Glutamatergic neuron (in vitro differentiated cells): ENCODE measurements at regions not wholly inside any gene's neighbourhood (a gene's known extent, or its start where the extent isn't known, plus 50 kb on each side); places are given as distances from the start of the nearest gene placed in this dataset.

Source experiments
- DNase-seq: peaks from one replicate; pipeline ENCODE4 v3.0.0; 2022
- H3K27ac Mint-ChIP-seq: one replicate; pipeline ENCODE4 v1.8.0; 2020; ENCODE audit warnings: mild to moderate bottlenecking, mixed read lengths, inconsistent platforms; ENCODE audit not compliant: unreplicated experiment
- H3K27me3 Mint-ChIP-seq: one replicate; pipeline ENCODE4 v1.8.0; 2020; ENCODE audit warnings: mild to moderate bottlenecking, moderate library complexity, mixed read lengths, inconsistent platforms; ENCODE audit not compliant: unreplicated experiment
- H3K36me3 Mint-ChIP-seq: one replicate; pipeline ENCODE4 v1.8.0; 2020; ENCODE audit warnings: mild to moderate bottlenecking, mixed read lengths, inconsistent platforms; ENCODE audit not compliant: unreplicated experiment
- H3K4me1 Mint-ChIP-seq: one replicate; pipeline ENCODE4 v1.8.0; 2020; ENCODE audit warnings: mild to moderate bottlenecking, low read depth, mixed read lengths, inconsistent platforms; ENCODE audit not compliant: unreplicated experiment
- H3K4me3 Mint-ChIP-seq: one replicate; pipeline ENCODE4 v1.8.0; 2020; ENCODE audit warnings: mild to moderate bottlenecking, mixed read lengths, inconsistent platforms; ENCODE audit not compliant: unreplicated experiment
- H3K9me3 Mint-ChIP-seq: one replicate; pipeline ENCODE4 v1.8.0; 2020; ENCODE audit warnings: mild to moderate bottlenecking, moderate library complexity, mixed read lengths, inconsistent platforms; ENCODE audit not compliant: unreplicated experiment
- TF ChIP-seq, protein P1 (sequence below): fragments of 200-600 bp; sonication (generic); IDR thresholded peaks from one replicate; pipeline ENCODE4 v1.5.0; 2021; ENCODE audit not compliant: partially characterized antibody, unreplicated experiment

GRCh38 chr20:53712212-53712977, 118.8 kb upstream of the ZNF217 start:
- peaks cover 4% of the 10 kb centered on the region for H3K9me3 Mint-ChIP-seq
- TF ChIP-seq, protein P1, sequence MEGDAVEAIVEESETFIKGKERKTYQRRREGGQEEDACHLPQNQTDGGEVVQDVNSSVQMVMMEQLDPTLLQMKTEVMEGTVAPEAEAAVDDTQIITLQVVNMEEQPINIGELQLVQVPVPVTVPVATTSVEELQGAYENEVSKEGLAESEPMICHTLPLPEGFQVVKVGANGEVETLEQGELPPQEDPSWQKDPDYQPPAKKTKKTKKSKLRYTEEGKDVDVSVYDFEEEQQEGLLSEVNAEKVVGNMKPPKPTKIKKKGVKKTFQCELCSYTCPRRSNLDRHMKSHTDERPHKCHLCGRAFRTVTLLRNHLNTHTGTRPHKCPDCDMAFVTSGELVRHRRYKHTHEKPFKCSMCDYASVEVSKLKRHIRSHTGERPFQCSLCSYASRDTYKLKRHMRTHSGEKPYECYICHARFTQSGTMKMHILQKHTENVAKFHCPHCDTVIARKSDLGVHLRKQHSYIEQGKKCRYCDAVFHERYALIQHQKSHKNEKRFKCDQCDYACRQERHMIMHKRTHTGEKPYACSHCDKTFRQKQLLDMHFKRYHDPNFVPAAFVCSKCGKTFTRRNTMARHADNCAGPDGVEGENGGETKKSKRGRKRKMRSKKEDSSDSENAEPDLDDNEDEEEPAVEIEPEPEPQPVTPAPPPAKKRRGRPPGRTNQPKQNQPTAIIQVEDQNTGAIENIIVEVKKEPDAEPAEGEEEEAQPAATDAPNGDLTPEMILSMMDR = no peak
- no peak for DNase-seq
- H3K27ac Mint-ChIP-seq = no peak overlapping the region
- no peaks in the 10 kb centered on the region for H3K4me1 Mint-ChIP-seq
- H3K27me3 Mint-ChIP-seq = no peaks in the 10 kb centered on the region
- H3K36me3 Mint-ChIP-seq = no peaks in the 10 kb centered on the region
- H3K4me3 Mint-ChIP-seq = no peak overlapping the region

DNA sequence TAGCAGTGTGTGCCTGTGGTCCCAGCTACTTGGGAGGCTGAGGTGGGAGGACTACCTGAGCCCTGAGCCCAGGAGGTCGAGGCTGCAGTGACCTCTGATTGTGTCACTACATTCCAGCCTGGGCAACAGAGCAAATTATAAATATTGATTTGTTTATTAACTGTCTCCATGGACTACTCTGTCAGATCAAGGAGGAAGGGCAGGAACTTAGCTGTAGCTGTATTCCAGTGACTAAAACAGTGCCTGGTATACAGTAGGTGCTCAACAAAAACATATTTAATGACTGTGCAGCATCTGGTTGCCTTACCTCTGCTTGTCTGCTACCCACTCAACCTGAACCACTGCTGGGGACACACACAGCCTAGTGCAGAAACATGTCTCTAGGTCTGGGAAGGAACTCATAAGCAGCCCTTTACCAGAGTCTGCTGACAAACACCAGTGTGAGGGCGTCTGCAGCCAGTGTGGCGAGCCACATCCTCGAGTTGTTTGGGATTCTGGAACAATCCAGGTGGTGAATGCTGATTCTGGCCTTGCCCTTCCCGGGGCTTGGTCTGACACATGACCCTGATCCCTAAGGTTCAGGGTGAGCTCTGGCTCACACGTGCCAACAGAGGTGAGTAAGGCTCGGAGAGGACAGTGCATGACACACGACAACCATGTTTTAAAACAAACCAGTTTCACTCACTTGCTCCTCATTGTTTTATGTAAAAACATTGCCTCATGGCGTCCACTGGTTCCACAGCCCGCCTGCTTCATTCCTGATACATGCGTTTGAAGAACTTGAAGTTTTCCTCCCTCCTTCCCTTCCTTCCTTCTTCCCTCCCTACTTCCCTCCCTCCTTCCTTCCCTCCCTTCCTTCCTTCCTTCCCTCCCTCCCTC, 117.9 kb upstream of the ZNF217 start:
- DNase-seq = no peak

GRCh38 chr20:53708129-53708968, 114.7 kb upstream of the ZNF217 start:
- no peak for DNase-seq
- Mint-ChIP-seq H3K27ac (no peak overlapping the region), H3K27me3 (no peaks in the 10 kb centered on the region), H3K4me3 (no peak overlapping the region), H3K9me3 (peaks cover under 1% of the 10 kb centered on the region), H3K36me3 (no peaks in the 10 kb centered on the region), H3K4me1 (peaks cover 5% of the 10 kb centered on the region)
- TF ChIP-seq, protein P1 = no peak

More for the DNA sequence above, 117.9 kb upstream of the ZNF217 start:
- H3K27ac Mint-ChIP-seq = no peak overlapping the region
- H3K27me3 Mint-ChIP-seq = no peaks in the 10 kb centered on the region
- no peak overlapping the region for H3K4me3 Mint-ChIP-seq
- H3K36me3 Mint-ChIP-seq = no peaks in the 10 kb centered on the region
- peaks cover 2% of the 10 kb centered on the region for H3K4me1 Mint-ChIP-seq
- TF ChIP-seq, protein P1 = no peak
- H3K9me3 Mint-ChIP-seq = peaks cover 4% of the 10 kb centered on the region

GRCh38 chr20:53707371-53708055, 113.9 kb upstream of the ZNF217 start:
- H3K27ac Mint-ChIP-seq = no peak overlapping the region
- peaks cover 5% of the 10 kb centered on the region for H3K4me1 Mint-ChIP-seq
- no peaks in the 10 kb centered on the region for H3K9me3 Mint-ChIP-seq
- TF ChIP-seq, protein P1 = no peak
- DNase-seq = no peak
- H3K4me3 Mint-ChIP-seq = no peak overlapping the region
- H3K27me3 Mint-ChIP-seq = no peaks in the 10 kb centered on the region
- no peaks in the 10 kb centered on the region for H3K36me3 Mint-ChIP-seq
